Naive thymus-derived CD4-positive, alpha-beta T cell (primary cell): ENCODE measurements at regions not wholly inside any gene's neighbourhood (a gene's known extent, or its start where the extent isn't known, plus 50 kb on each side); places are given as distances from the start of the nearest gene placed in this dataset.
A peak's percentile ranks its signal among the peaks of the same experiment; 100 is the strongest.

Source experiments
- ATAC-seq: fragments of 150-1000 bp; cut with Tn5 transposase; 2 replicates; pipeline ENCODE4 v1.10.0; 2021; ENCODE audit warnings: mild to moderate bottlenecking, moderate library complexity
- CTCF ChIA-PET: fragments of 350-600 bp; sonication (Branson Sonifier 250); formaldehyde crosslinking; loops from one replicate; lab custom pipeline; 2021; ENCODE audit warnings: antibody characterized with exemption; lab: Charles Lee
- POLR2A ChIA-PET: fragments of 350-600 bp; sonication (Branson Sonifier 250); formaldehyde crosslinking; loops from one replicate; lab custom pipeline; 2021; ENCODE audit warnings: antibody characterized with exemption, inconsistent platforms; lab: Charles Lee
- DNase-seq, 9 donors: peaks; one replicate each; pipeline versions ENCODE4 v3.0.0 to v3.0.0-alpha.2; 2020 to 2022; ENCODE audit warnings: mixed read lengths in 1 of 9
- H3K27ac ChIP-seq: one replicate; pipeline ENCODE4 v1.7.0; 2013; ENCODE audit warnings: mild to moderate bottlenecking, low read depth, low read length, moderate library complexity
- H3K27me3 ChIP-seq, 2 donors: one replicate each; pipeline ENCODE4 v1.7.0; 2013; ENCODE audit warnings: low read length in 2 of 2, mild to moderate bottlenecking in 2 of 2, moderate library complexity in 2 of 2; ENCODE audit not compliant: control insufficient read depth in 2 of 2, insufficient read depth in 2 of 2
- H3K36me3 ChIP-seq, 3 experiments: 1 replicate in 2 of 3; 2 replicates in 1 of 3; pipeline ENCODE4 v1.7.0; 2013; ENCODE audit warnings: low read length in 3 of 3, mild to moderate bottlenecking in 3 of 3, moderate library complexity in 1 of 3; ENCODE audit not compliant: insufficient read depth in 3 of 3, control insufficient read depth in 2 of 3
- H3K4me1 ChIP-seq, 2 donors: one replicate each; pipeline ENCODE4 v1.7.0; 2013; ENCODE audit warnings: low read length in 2 of 2, mild to moderate bottlenecking in 2 of 2, moderate library complexity in 1 of 2; ENCODE audit not compliant: control insufficient read depth in 2 of 2, insufficient read depth in 2 of 2
- H3K4me3 ChIP-seq: 2 replicates; pipeline ENCODE4 v1.7.0; 2013; ENCODE audit warnings: mild to moderate bottlenecking, low read length
- H3K9me3 ChIP-seq, 3 experiments: 1 replicate in 2 of 3; 2 replicates in 1 of 3; pipeline ENCODE4 v1.7.0; 2013; ENCODE audit warnings: low read length in 3 of 3; ENCODE audit not compliant: control insufficient read depth in 2 of 3
- H3K27ac Mint-ChIP-seq, 9 donors: one replicate each; pipeline ENCODE4 v1.8.0; 2020 to 2022; ENCODE audit warnings: mixed read lengths in 9 of 9, mild to moderate bottlenecking in 8 of 9, moderate library complexity in 5 of 9, inconsistent platforms in 2 of 9
- H3K27me3 Mint-ChIP-seq, 5 donors: one replicate each; pipeline ENCODE4 v1.8.0; 2021 to 2022; ENCODE audit warnings: mixed read lengths in 5 of 5, mild to moderate bottlenecking in 1 of 5
- H3K36me3 Mint-ChIP-seq, 5 donors: one replicate each; pipeline ENCODE4 v1.8.0; 2020 to 2022; ENCODE audit warnings: mixed read lengths in 5 of 5, mild to moderate bottlenecking in 3 of 5, inconsistent platforms in 1 of 5
- H3K4me1 Mint-ChIP-seq, 7 donors: one replicate each; pipeline ENCODE4 v1.8.0; 2020 to 2022; ENCODE audit warnings: mixed read lengths in 7 of 7, mild to moderate bottlenecking in 3 of 7, inconsistent platforms in 1 of 7
- H3K4me3 Mint-ChIP-seq, 10 donors: one replicate each; pipeline ENCODE4 v1.8.0; 2020 to 2022; ENCODE audit warnings: mild to moderate bottlenecking in 10 of 10, mixed read lengths in 10 of 10, moderate library complexity in 6 of 10, inconsistent platforms in 2 of 10
- H3K9me3 Mint-ChIP-seq, 11 donors: one replicate each; pipeline ENCODE4 v1.8.0; 2020 to 2022; ENCODE audit warnings: mixed read lengths in 11 of 11, mild to moderate bottlenecking in 4 of 11, inconsistent platforms in 1 of 11, moderate library complexity in 1 of 11
- intact Hi-C, 2 donors: fragments of 100-400 bp; cut with micrococcal nuclease; formaldehyde crosslinking; loops; one replicate each; pipeline ENCODE4 v1.15.1; 2023

GRCh38 chr13:22062478-22063205 lies 391.8 kb downstream of the FGF9 start:
- H3K4me3 Mint-ChIP-seq = peak overlapping the region; percentile 39 to 83 (median 60)
- ATAC-seq (no peak), DNase-seq (no peak)
- no peaks in the 10 kb centered on the region for H3K36me3 ChIP-seq
- H3K27me3 ChIP-seq = no peaks in the 10 kb centered on the region
- ChIA-PET POLR2A (interaction anchor here (0.7 to 1.0 kb wide), 3 partner anchors 13 to 459 kb away, joined by 4 read pairs; partner anchors contain the start of gene MICU2), CTCF (interaction anchor here (0.6 kb wide), 1 partner anchor 139 kb away, joined by 3 read pairs; no protein-coding TSS in a partner anchor)
- H3K27me3 Mint-ChIP-seq = no peaks in the 10 kb centered on the region
- H3K27ac ChIP-seq = peak overlapping the region; percentile 81
- no peaks in the 10 kb centered on the region for H3K9me3 ChIP-seq
- peaks cover 57 to 72% of the 10 kb centered on the region in 2 donors for H3K4me1 ChIP-seq
- peak overlapping the region; percentile 94 to 100 (median 98) for H3K27ac Mint-ChIP-seq
- H3K9me3 Mint-ChIP-seq = peaks cover 0 to 12% (median 0%) of the 10 kb centered on the region in 11 donors
- intact Hi-C loops = loop anchor here (1.0 to 10.0 kb wide), 13 partner anchors 11 to 391 kb away; partner anchors contain the start of gene FGF9 (in 1 of the 2)
- peaks cover 0 to 10% (median 4%) of the 10 kb centered on the region in 5 donors for H3K36me3 Mint-ChIP-seq
- H3K4me3 ChIP-seq = peak overlapping the region; percentile 1
- H3K4me1 Mint-ChIP-seq = peaks cover 55 to 96% (median 89%) of the 10 kb centered on the region in 7 donors

- Histone ChIP-seq H3K36me3 (no peaks in the 10 kb centered on the region), H3K4me3 (peak overlapping the region; percentile 1), H3K27me3 (no peaks in the 10 kb centered on the region), H3K27ac (peak overlapping the region; percentile 17), H3K9me3 (no peaks in the 10 kb centered on the region), H3K4me1 (peaks cover 61 to 72% of the 10 kb centered on the region in 2 donors)
- ChIA-PET CTCF (interaction anchor here (0.6 kb wide), 2 partner anchors 140 to 164 kb away, joined by 3 read pairs; no protein-coding TSS in a partner anchor), POLR2A (interaction anchor here (1.0 kb wide), 1 partner anchor 12 kb away, joined by 4 read pairs; no protein-coding TSS in a partner anchor)
- Mint-ChIP-seq H3K27me3 (no peaks in the 10 kb centered on the region), H3K36me3 (peaks cover 0 to 11% (median 4%) of the 10 kb centered on the region in 5 donors), H3K4me3 (peak overlapping the region in 7 of 10 donors; percentile 1 to 61 (median 40)), H3K27ac (peak overlapping the region; percentile 11 to 100 (median 98)), H3K4me1 (peaks cover 60 to 97% (median 86%) of the 10 kb centered on the region in 7 donors), H3K9me3 (peaks cover 0 to 8% (median 0%) of the 10 kb centered on the region in 11 donors)
- intact Hi-C loops = loop anchor here (2.0 to 10.0 kb wide), 8 partner anchors 13 to 391 kb away; no protein-coding TSS in a partner anchor
- no peak for ATAC-seq
- DNase-seq = no peak
Observed at GRCh38 chr13:22063416-22064124, 392.7 kb downstream of the FGF9 start.

- ATAC-seq = no peak
- Mint-ChIP-seq H3K36me3 (peaks cover 0 to 11% (median 4%) of the 10 kb centered on the region in 5 donors), H3K27me3 (no peaks in the 10 kb centered on the region), H3K4me1 (peaks cover 49 to 82% (median 71%) of the 10 kb centered on the region in 7 donors), H3K4me3 (peak overlapping the region in 5 of 10 donors; percentile 16 to 53 (median 41)), H3K9me3 (peaks cover 0 to 6% (median 0%) of the 10 kb centered on the region in 11 donors), H3K27ac (peak overlapping the region in 8 of 9 donors; percentile 6 to 98 (median 78))
- H3K4me1 ChIP-seq = peaks cover 52 to 63% of the 10 kb centered on the region in 2 donors
- no peaks in the 10 kb centered on the region for H3K36me3 ChIP-seq
- POLR2A ChIA-PET = interaction anchor here (0.6 to 1.1 kb wide), 4 partner anchors 11 to 1241 kb away, joined by 3 read pairs; no protein-coding TSS in a partner anchor
- CTCF ChIA-PET = interaction anchor here (0.6 kb wide), 1 partner anchor 139 kb away, joined by 3 read pairs; no protein-coding TSS in a partner anchor
- H3K9me3 ChIP-seq = no peaks in the 10 kb centered on the region
- H3K27ac ChIP-seq = no peak overlapping the region
- intact Hi-C loops = loop anchor here (5.0 to 10.0 kb wide), 4 partner anchors 48 to 210 kb away; no protein-coding TSS in a partner anchor
- H3K4me3 ChIP-seq = peak overlapping the region; percentile 7
- DNase-seq = no peak
- no peaks in the 10 kb centered on the region for H3K27me3 ChIP-seq
Observed at GRCh38 chr13:22064854-22065620, 394.2 kb downstream of the FGF9 start.

GRCh38 chr13:22073718-22074117 lies 402.8 kb downstream of the FGF9 start:
- ATAC-seq = no peak
- H3K36me3 Mint-ChIP-seq = peaks cover 0 to 6% (median 5%) of the 10 kb centered on the region in 5 donors
- peaks cover 8 to 34% (median 22%) of the 10 kb centered on the region in 7 donors for H3K4me1 Mint-ChIP-seq
- H3K9me3 Mint-ChIP-seq = peaks cover 0 to 2% (median 0%) of the 10 kb centered on the region in 11 donors
- no peak overlapping the region for H3K27ac Mint-ChIP-seq
- H3K4me3 Mint-ChIP-seq = no peak overlapping the region
- Histone ChIP-seq H3K36me3 (no peaks in the 10 kb centered on the region), H3K4me3 (no peak overlapping the region), H3K4me1 (peaks cover 0 to 4% of the 10 kb centered on the region in 2 donors), H3K9me3 (no peaks in the 10 kb centered on the region), H3K27me3 (no peaks in the 10 kb centered on the region), H3K27ac (no peak overlapping the region)
- CTCF ChIA-PET = no interaction called here
- POLR2A ChIA-PET = interaction anchor here (0.6 kb wide), 1 partner anchor 13 kb away, joined by 3 read pairs; no protein-coding TSS in a partner anchor
- DNase-seq = no peak
- intact Hi-C loops = loop anchor here in 1 of 2 donors (1.0 kb wide), 1 partner anchor 11 kb away; no protein-coding TSS in a partner anchor
- H3K27me3 Mint-ChIP-seq = peaks cover 0 to 2% (median 0%) of the 10 kb centered on the region in 5 donors

- Histone ChIP-seq H3K4me3 (no peak overlapping the region), H3K4me1 (peaks cover 0 to 4% of the 10 kb centered on the region in 2 donors), H3K36me3 (no peaks in the 10 kb centered on the region), H3K27me3 (no peaks in the 10 kb centered on the region), H3K27ac (no peak overlapping the region), H3K9me3 (no peaks in the 10 kb centered on the region)
- peaks cover 0 to 11% (median 6%) of the 10 kb centered on the region in 5 donors for H3K36me3 Mint-ChIP-seq
- H3K4me3 Mint-ChIP-seq = no peak overlapping the region
- H3K4me1 Mint-ChIP-seq = peaks cover 8 to 34% (median 22%) of the 10 kb centered on the region in 7 donors
- no peak overlapping the region for H3K27ac Mint-ChIP-seq
- no peak for ATAC-seq
- H3K27me3 Mint-ChIP-seq = peaks cover 0 to 2% (median 0%) of the 10 kb centered on the region in 5 donors
- intact Hi-C loops = no loop called here
- ChIA-PET POLR2A (no interaction called here), CTCF (no interaction called here)
- no peak for DNase-seq
- peaks cover 0 to 2% (median 0%) of the 10 kb centered on the region in 11 donors for H3K9me3 Mint-ChIP-seq
Observed at GRCh38 chr13:22074403-22074802, 403.5 kb downstream of the FGF9 start.
